ENCODE measurements at regions not wholly inside any gene's neighbourhood (a gene's known extent, or its start where the extent isn't known, plus 50 kb on each side); places are given as distances from the start of the nearest gene placed in this dataset.
"Not testable (repeated sequence)": the region's sequence is repeated elsewhere in the genome, so short reads cannot be mapped to it uniquely, and the experiment has no call there.

GRCh38 chr3:21237638-21238037, 513.4 kb downstream of the ZNF385D start:
- no peak for DNase-seq

GRCh38 chr3:21235491-21235890, 515.5 kb downstream of the ZNF385D start:
- no peak for DNase-seq

GRCh38 chr3:21234933-21235332, 516.1 kb downstream of the ZNF385D start:
- no peak for DNase-seq

DNA sequence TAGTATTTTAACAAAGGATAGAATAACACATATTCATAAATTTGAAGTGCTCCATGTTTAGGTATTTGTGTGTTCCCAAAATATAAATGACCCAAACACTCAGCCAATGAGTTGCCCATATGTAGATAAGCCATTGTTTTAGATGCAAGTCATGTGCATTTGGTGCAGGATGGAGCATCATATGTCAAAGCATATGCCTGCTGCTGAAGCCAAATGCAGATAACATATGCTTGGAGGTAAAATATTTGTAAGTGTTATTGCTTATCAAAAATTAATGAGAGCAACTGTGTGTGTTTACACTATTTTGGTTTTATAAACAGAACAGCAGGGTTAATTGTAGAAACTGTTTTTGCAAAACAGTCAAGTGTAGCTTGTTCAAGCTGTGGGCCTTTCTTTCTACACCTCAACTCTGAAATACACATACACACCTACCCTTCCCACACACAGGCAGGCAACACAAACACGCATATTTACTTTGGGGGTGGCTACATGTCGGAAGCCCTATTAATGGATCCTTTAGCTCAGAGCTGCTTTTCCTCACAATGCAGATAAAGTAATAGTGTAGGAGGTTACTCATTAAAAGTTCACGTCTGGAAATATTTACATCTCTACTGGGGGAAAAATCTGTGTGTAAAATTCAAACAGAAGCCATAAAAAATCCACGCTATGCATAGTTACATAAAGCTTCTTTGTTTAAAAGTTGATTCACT, 521.4 kb downstream of the ZNF385D start:
- DNase-seq: no peak

- no peak for DNase-seq
Observed at GRCh38 chr3:21226086-21226485, 524.9 kb downstream of the ZNF385D start.

DNA sequence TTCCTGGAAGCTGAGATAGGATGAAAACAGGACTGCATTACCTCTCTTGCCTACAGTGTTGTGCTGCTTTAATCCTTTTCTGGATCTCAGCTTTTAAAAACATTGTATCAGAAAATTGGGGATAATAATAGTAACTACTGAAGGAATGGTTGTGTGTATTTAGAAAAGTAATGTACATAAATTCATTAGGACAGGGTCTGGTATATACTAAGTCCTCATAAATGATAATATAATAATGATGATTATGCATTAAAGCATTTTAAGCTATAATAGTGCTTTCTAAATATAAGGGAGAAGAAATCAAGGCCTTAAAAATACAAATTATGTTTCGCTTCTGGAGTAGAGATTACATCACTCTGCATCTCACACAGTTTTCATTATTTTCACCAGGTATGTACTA, 530.1 kb downstream of the ZNF385D start:
- DNase-seq: no peak

- no peak for DNase-seq
Observed at GRCh38 chr3:21216598-21216997, 534.4 kb downstream of the ZNF385D start.

- DNase-seq: not testable (repeated sequence)
Observed at GRCh38 chr3:21204122-21204521, 546.9 kb downstream of the ZNF385D start.

GRCh38 chr3:21195203-21195602, 555.8 kb downstream of the ZNF385D start:
- no peak for DNase-seq

- not testable (repeated sequence) for DNase-seq
Observed at GRCh38 chr3:21194036-21194435, 557.0 kb downstream of the ZNF385D start.

- no peak for DNase-seq
Observed at GRCh38 chr3:21188459-21188858, 562.6 kb downstream of the ZNF385D start.

GRCh38 chr3:21185816-21186314, 565.1 kb downstream of the ZNF385D start:
- DNase-seq: no peak

DNA sequence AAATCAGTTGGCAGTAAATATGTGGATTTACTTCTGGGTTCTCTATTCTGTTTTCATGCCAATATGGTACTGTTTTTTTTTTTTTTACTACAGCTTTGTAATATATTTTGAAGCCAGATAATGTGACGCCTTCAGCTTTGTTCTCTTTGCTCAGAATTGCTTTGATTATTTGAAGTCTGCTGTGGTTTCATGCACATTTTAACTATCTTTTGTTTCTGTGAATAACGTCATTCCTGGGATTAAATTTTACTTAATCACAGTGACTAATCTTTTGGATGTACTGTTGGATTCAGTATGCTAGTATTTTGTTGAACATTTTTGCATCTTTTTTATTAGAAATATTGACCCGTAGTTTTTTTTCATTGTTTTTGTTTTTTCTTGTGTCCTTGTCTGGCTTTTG, 576.5 kb downstream of the ZNF385D start:
- no peak for DNase-seq

- no peak for DNase-seq
Observed at GRCh38 chr3:21170964-21171363, 580.0 kb downstream of the ZNF385D start.

DNA sequence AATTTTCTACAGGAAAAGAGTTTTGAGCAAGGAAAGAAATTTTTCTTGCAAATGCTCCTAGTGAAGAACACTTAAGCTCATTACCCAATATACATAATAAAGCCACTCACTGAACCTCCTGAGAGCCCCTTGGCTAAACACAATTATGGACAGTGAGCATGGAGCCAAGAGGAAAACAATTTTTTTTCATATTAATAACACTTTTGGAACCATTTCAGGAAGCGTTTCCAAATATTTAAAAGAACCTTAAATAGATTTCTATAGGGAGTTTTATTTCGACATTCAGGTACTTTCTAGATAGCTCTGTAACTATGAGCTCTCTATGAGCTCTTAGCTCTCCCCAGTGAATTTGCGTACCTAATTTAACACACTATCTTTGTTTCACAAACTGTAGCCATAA, 581.1 kb downstream of the ZNF385D start:
- no peak for DNase-seq

DNA sequence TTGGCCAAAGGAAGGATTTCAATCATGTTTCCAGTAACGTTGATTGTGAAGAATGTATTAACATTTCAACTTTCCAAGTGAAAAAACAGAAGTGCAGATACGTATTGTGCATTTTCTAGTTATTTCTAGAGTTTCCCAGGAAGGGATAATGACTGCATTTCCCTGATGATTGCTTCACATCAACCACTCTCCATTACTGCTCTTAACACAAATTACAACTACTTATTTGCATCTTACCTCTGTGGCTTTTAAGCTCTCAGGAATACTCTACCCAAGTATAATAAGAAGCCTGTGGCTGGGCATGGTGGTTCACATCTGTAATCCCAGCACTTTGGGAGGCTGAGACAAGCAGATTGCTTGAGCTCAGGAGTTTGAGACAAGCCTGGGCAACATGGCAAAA, 582.5 kb downstream of the ZNF385D start:
- no peak for DNase-seq

DNA sequence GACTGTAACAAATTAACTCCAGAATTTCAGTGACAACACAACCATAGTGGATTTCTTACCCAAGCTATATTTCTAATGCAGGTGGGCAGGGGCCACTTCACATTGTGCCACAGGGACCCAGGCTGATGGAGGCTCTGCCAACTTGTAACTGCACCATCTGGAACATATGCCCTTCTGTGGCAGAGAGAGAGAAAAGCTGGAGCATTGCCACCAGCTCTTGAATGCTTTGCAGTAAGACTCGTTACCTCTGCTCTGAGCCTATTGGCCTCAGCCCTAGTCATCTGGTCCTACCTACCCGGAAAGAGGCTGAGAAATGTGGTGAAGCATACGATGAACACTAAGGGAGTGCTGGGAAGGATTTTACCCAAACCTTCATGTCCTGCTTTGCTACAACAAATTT, 587.1 kb downstream of the ZNF385D start:
- DNase-seq: no peak

- no peak for DNase-seq
Observed at GRCh38 chr3:21159543-21159906, 591.5 kb downstream of the ZNF385D start.

- DNase-seq: peak; percentile 26
Observed at GRCh38 chr3:21158861-21159542, 592.0 kb downstream of the ZNF385D start.

DNA sequence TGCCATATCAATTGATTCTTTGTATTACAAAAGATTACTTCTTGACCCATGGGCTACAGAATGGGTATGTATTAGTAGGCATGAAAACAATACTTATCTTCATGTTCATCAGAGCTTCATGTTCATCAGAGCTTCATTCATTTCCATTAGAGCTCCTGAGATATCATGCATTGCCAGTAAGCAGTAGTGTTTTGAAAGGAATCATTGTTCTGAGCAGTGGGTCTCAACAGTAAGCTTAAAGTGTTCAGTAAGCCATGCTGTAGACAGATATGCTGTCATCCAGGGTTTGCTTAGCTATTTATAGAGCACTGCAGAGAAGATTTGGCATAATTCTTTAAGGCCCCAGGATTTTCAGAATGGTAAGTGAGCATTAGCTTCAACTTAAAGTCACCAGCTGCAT, 596.1 kb downstream of the ZNF385D start:
- no peak for DNase-seq

DNA sequence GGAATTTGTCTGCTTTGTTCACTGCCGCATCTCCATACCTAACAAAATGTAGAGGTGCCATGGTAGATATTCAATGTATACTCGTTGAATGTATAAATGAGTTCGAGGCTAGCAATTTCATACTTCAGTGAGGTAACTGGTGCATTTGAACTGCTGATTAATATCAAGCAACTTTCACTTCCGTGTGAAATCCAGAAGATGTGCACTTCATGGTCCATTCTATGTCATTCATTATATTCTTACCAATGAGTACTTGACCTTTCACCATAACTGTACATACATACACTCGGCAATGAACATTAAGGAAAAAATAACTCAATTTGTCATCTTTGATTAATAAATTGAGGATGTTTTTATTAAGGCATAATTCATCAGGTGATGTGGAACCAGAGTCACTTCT, 598.5 kb downstream of the ZNF385D start:
- DNase-seq: no peak

DNA sequence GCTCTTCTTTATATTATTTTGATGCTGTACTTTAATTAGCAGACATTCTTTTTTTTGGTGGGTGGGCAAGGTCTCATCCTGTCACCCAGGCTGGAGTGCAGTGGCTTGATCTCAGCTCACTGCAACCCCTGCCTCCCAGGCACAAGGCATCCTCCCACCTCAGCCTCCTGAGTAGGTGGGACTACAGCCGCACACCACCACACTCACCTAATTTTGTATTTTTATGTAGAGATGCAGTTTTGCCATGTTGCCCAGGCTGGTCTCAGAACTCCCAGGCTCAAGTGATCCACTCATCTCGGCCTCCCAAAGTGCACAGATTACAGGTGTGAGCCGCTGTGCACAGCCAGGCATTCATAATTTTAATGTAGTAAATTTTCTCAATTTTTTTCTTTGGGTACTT, 608.1 kb downstream of the ZNF385D start:
- DNase-seq: no peak

DNA sequence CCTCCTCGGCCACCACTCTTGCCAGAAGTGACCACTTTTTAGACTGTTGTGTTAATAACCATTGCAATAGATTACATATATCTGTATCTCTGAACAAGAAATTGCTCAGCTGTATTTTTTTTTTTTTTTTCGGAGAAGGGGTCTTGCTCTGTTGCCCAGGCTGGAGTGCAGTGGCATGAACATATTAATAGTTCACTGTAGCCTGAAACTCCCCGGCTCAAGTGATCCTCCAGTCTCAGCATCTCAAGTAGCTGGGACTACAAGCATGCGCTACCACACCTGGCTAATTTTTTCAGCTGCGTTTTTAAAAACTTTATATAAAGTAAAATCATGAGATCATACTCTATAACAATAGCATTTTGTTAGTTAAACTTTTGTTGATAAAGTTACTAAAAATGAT, 609.0 kb downstream of the ZNF385D start:
- no peak for DNase-seq

DNA sequence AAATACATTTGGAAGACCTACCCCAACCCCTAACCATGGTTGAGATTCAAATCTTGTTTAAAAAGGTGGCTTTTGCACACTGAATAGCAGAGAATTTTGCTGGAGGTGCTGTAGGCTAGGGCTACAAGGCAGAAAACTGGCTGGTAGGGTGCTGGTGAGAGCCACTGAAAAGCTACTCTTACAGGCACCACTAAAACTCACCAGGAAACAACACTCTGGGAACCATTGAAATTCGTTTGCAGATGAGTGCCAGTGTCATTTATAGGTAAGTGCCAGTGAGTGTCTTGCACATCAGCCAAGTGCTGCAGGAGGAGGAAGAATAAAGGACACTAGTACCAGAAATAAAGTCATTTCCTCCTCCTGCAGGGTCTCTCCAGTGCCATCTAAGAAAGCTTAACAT, 610.2 kb downstream of the ZNF385D start:
- no peak for DNase-seq

- no peak for DNase-seq
Observed at GRCh38 chr3:21138085-21138484, 612.9 kb downstream of the ZNF385D start.
